Keratinocyte (primary cell): ENCODE measurements at regions not wholly inside any gene's neighbourhood (a gene's known extent, or its start where the extent isn't known, plus 50 kb on each side); places are given as distances from the start of the nearest gene placed in this dataset.

Source experiments
- DNase-seq: peaks from one replicate; pipeline ENCODE4 v3.0.0-alpha.2; 2011; ENCODE audit warnings: low read depth, missing footprints, low spot score
- FAIRE-seq: peaks from 2 replicates; lab custom pipeline; 2011; peaks lifted over from hg19 to GRCh38; lab: Jason Lieb, UNC
- H2AFZ ChIP-seq: 2 replicates; pipeline ENCODE4 v1.6.0; 2012; ENCODE audit warnings: low read length, control low read depth, inconsistent platforms; ENCODE audit not compliant: control insufficient read depth
- H3K27ac ChIP-seq: 2 replicates; pipeline ENCODE4 v1.5.1; 2011; ENCODE audit warnings: low read length; ENCODE audit not compliant: control insufficient read depth, insufficient read depth
- H3K27me3 ChIP-seq: 3 replicates; pipeline ENCODE4 v1.6.0; 2011; ENCODE audit warnings: low read length; ENCODE audit not compliant: control insufficient read depth, insufficient read depth; ENCODE audit errors: extremely low read depth
- H3K36me3 ChIP-seq, 2 experiments: 2 replicates in 1 of 2; 3 replicates in 1 of 2; pipeline ENCODE4 v1.5.1; 2011; ENCODE audit warnings: low read length in 2 of 2, mild to moderate bottlenecking in 1 of 2; ENCODE audit not compliant: control insufficient read depth in 2 of 2, insufficient read depth in 2 of 2; ENCODE audit errors: extremely low read depth in 1 of 2
- H3K4me1 ChIP-seq: 3 replicates; pipeline ENCODE4 v1.5.1; 2011; ENCODE audit warnings: low read length; ENCODE audit not compliant: control insufficient read depth, insufficient read depth; ENCODE audit errors: extremely low read depth
- H3K4me2 ChIP-seq: 3 replicates; pipeline ENCODE4 v1.6.0; 2011; ENCODE audit warnings: low read depth, low read length; ENCODE audit not compliant: control insufficient read depth, insufficient read depth; ENCODE audit errors: extremely low read depth
- H3K4me3 ChIP-seq, 3 experiments: fragments of 200-600 bp in 1 of 3; sonication (generic) in 1 of 3; 2 replicates in 2 of 3; 3 replicates in 1 of 3; pipeline ENCODE4 v1.5.1; 2011 to 2016; ENCODE audit warnings: low read length in 3 of 3, mild to moderate bottlenecking in 3 of 3, control low read depth in 2 of 3, inconsistent platforms in 1 of 3, low read depth in 1 of 3, mixed read lengths in 1 of 3, mixed run types in 1 of 3, moderate library complexity in 1 of 3; ENCODE audit not compliant: control insufficient read depth in 2 of 3, insufficient read depth in 2 of 3; ENCODE audit errors: extremely low read depth in 1 of 3
- H3K79me2 ChIP-seq: 2 replicates; pipeline ENCODE4 v1.6.0; 2012; ENCODE audit warnings: low read length; ENCODE audit not compliant: control insufficient read depth, insufficient read depth
- H3K9ac ChIP-seq: 3 replicates; pipeline ENCODE4 v1.6.0; 2011; ENCODE audit warnings: low read length; ENCODE audit not compliant: control insufficient read depth, insufficient read depth; ENCODE audit errors: extremely low read depth
- H3K9me1 ChIP-seq: 3 replicates; pipeline ENCODE4 v1.6.0; 2011; ENCODE audit warnings: low read length; ENCODE audit not compliant: control insufficient read depth, insufficient read depth; ENCODE audit errors: extremely low read depth
- H3K9me3 ChIP-seq: 2 replicates; pipeline ENCODE4 v1.5.1; 2012; ENCODE audit warnings: low read depth, low read length; ENCODE audit not compliant: control insufficient read depth
- H4K20me1 ChIP-seq: 3 replicates; pipeline ENCODE4 v1.6.0; 2011; ENCODE audit warnings: low read length; ENCODE audit not compliant: control insufficient read depth, insufficient read depth; ENCODE audit errors: extremely low read depth
- CTCF ChIP-seq, 3 experiments: IDR thresholded peaks in 1 of 3; conservative IDR thresholded peaks in 1 of 3; optimal IDR thresholded peaks in 1 of 3; 2 replicates in 2 of 3; 3 replicates in 1 of 3; pipeline versions ENCODE3 to v1.5.1; 2011; ENCODE audit warnings: low read length in 3 of 3, mild to moderate bottlenecking in 3 of 3, moderate library complexity in 2 of 3, control low read depth in 1 of 3, inconsistent platforms in 1 of 3; ENCODE audit not compliant: insufficient read depth in 2 of 3; ENCODE audit errors: extremely low read depth in 1 of 3
- EZH2 ChIP-seq: IDR thresholded peaks from one replicate; pipeline ENCODE4 v1.6.1; 2012; ENCODE audit warnings: inconsistent platforms, mild to moderate bottlenecking, low read length, moderate library complexity
- dilution Hi-C: fragments of 300-500 bp; cut with MboI; formaldehyde crosslinking; loops from one replicate; pipeline ENCODE4 v1.7.0; 2020; ENCODE audit warnings: low sequenced_read_pairs; ENCODE audit not compliant: extremely low pct_ligation_motif_present

GRCh38 chr18:37714691-37715090, 149.1 kb upstream of the CELF4 start:
- Histone ChIP-seq H3K4me2 (no peak overlapping the region), H3K27me3 (no peaks in the 10 kb centered on the region), H3K4me3 (no peak overlapping the region), H2AFZ (no peak overlapping the region), H3K9me3 (no peaks in the 10 kb centered on the region), H3K4me1 (peaks cover 23% of the 10 kb centered on the region), H3K9me1 (no peaks in the 10 kb centered on the region), H4K20me1 (no peaks in the 10 kb centered on the region), H3K79me2 (no peaks in the 10 kb centered on the region), H3K27ac (no peak overlapping the region), H3K9ac (no peak overlapping the region), H3K36me3 (no peaks in the 10 kb centered on the region)
- dilution Hi-C loops, result no loop called here
- no peak for TF ChIP-seq EZH2
- no peak for TF ChIP-seq CTCF (optimal IDR thresholded peaks at IDR 0.05 in 1 of 3, IDR thresholded peaks at IDR 0.05 in 1 of 3, conservative IDR thresholded peaks at IDR 0.05 in 1 of 3; ENCODE audit: extremely low read depth in 1 of 3, insufficient read depth in 2 of 3, low read length in 3 of 3)
- FAIRE-seq, result no peak
- no peak for DNase-seq

GRCh38 chr18:37712776-37713175, 147.2 kb upstream of the CELF4 start:
- Histone ChIP-seq H3K9me1 (no peaks in the 10 kb centered on the region), H3K36me3 (no peaks in the 10 kb centered on the region), H3K9ac (no peak overlapping the region), H3K4me3 (no peak overlapping the region), H2AFZ (no peak overlapping the region), H4K20me1 (no peaks in the 10 kb centered on the region), H3K27me3 (no peaks in the 10 kb centered on the region), H3K79me2 (no peaks in the 10 kb centered on the region), H3K27ac (no peak overlapping the region), H3K4me1 (peaks cover 23% of the 10 kb centered on the region), H3K4me2 (no peak overlapping the region), H3K9me3 (no peaks in the 10 kb centered on the region)
- DNase-seq, result peak; percentile 30
- TF ChIP-seq EZH2 (no peak), CTCF (optimal IDR thresholded peaks at IDR 0.05 in 1 of 3, IDR thresholded peaks at IDR 0.05 in 1 of 3, conservative IDR thresholded peaks at IDR 0.05 in 1 of 3; ENCODE audit: extremely low read depth in 1 of 3, insufficient read depth in 2 of 3, low read length in 3 of 3) (no peak)
- dilution Hi-C loops, result no loop called here
- peak; percentile 96 for FAIRE-seq
